Right lobe of liver (tissue), 6 donors: ENCODE measurements at regions not wholly inside any gene's neighbourhood (a gene's known extent, or its start where the extent isn't known, plus 50 kb on each side); places are given as distances from the start of the nearest gene placed in this dataset.

Source experiments
- ATAC-seq, 4 donors: fragments of 200-7000 bp; cut with Tn5 transposase; one replicate each; pipeline ENCODE4 v1.9.1; 2020; ENCODE audit warnings: mild to moderate bottlenecking in 4 of 4, moderate library complexity in 4 of 4
- DNase-seq, 3 donors: peaks; one replicate each; pipeline ENCODE4 v3.0.0-alpha.2; 2020
- H3K27ac ChIP-seq, 3 donors: fragments of 200-600 bp; one replicate each; pipeline ENCODE4 v1.8.0; 2022
- H3K27me3 ChIP-seq, 2 donors: fragments of 200-600 bp; one replicate each; pipeline ENCODE4 v1.8.0; 2022
- H3K36me3 ChIP-seq, 4 donors: fragments of 200-600 bp; sonication (generic) in 1 of 4; one replicate each; pipeline versions ENCODE4 v1.5.1 to v1.8.0; 2017 to 2022; ENCODE audit warnings: control low read depth in 1 of 4
- H3K4me1 ChIP-seq, 4 donors: fragments of 200-600 bp; sonication (generic) in 1 of 4; one replicate each; pipeline versions ENCODE4 v1.5.1 to v1.8.0; 2017 to 2022; ENCODE audit warnings: control low read depth in 1 of 4
- H3K4me3 ChIP-seq, 3 donors: fragments of 200-600 bp; one replicate each; pipeline ENCODE4 v1.8.0; 2022
- H3K9me3 ChIP-seq, 4 donors: fragments of 200-600 bp; sonication (generic) in 1 of 4; one replicate each; pipeline versions ENCODE4 v1.5.1 to v1.8.0; 2017 to 2022; ENCODE audit warnings: control low read depth in 1 of 4
- POLR2A ChIP-seq: fragments of 450-650 bp; IDR thresholded peaks from one replicate; pipeline ENCODE4 v1.6.1; 2017; ENCODE audit warnings: antibody characterized with exemption, mild to moderate bottlenecking
- WGBS: methylation state at CpG from one replicate; pipeline ENCODE4 v1.1.6; 2018; ENCODE audit warnings: low coverage, low lambda C conversion rate; ENCODE audit not compliant: insufficient coverage; ENCODE audit errors: missing lambda C conversion rate; 5-methylcytosine and 5-hydroxymethylcytosine counted together
- intact Hi-C, 2 donors: fragments of 100-400 bp; cut with DNase I; formaldehyde crosslinking; loops; one replicate each; pipeline versions ENCODE4 v1.11.2 to v1.14.1; 2022
- TF ChIP-seq, protein P1 (sequence below), 4 donors: fragments of 200-600 bp in 3 of 4; fragments of 450-650 bp in 1 of 4; IDR thresholded peaks; one replicate each; pipeline versions ENCODE4 v1.5.1 to v1.8.0; 2016 to 2022; ENCODE audit warnings: antibody characterized with exemption in 4 of 4, mild to moderate bottlenecking in 2 of 4
- donor health status: DM: no; HTN: yes; CAD: no.
- donor health status: DM: no; HTN: no; CAD: no.
- donor health status: DM: no; HTN: no; CAD: no.
- donor health status: DM: no; HTN: yes; CAD: no.
- donor health status: DM: no; HTN: yes; CAD: no.

GRCh38 chrX:63439580-63439979, 88.4 kb upstream of the SPIN4 start:
- no peak for DNase-seq
- H3K36me3 ChIP-seq: no peaks in the 10 kb centered on the region
- H3K27me3 ChIP-seq: no peaks in the 10 kb centered on the region
- no peaks in the 10 kb centered on the region for H3K4me1 ChIP-seq
- TF ChIP-seq POLR2A: no peak
- no peaks in the 10 kb centered on the region for H3K9me3 ChIP-seq
- 100% methylated on average over 1 of the region's 1 CpG for WGBS
- H3K4me3 ChIP-seq: no peak overlapping the region
- no peak overlapping the region for H3K27ac ChIP-seq
- no peak for ATAC-seq
- intact Hi-C loops: no loop called here

- no peak overlapping the region for H3K27ac ChIP-seq
- WGBS: 64% methylated on average over 1 of the region's 1 CpG
- TF ChIP-seq, protein P1, sequence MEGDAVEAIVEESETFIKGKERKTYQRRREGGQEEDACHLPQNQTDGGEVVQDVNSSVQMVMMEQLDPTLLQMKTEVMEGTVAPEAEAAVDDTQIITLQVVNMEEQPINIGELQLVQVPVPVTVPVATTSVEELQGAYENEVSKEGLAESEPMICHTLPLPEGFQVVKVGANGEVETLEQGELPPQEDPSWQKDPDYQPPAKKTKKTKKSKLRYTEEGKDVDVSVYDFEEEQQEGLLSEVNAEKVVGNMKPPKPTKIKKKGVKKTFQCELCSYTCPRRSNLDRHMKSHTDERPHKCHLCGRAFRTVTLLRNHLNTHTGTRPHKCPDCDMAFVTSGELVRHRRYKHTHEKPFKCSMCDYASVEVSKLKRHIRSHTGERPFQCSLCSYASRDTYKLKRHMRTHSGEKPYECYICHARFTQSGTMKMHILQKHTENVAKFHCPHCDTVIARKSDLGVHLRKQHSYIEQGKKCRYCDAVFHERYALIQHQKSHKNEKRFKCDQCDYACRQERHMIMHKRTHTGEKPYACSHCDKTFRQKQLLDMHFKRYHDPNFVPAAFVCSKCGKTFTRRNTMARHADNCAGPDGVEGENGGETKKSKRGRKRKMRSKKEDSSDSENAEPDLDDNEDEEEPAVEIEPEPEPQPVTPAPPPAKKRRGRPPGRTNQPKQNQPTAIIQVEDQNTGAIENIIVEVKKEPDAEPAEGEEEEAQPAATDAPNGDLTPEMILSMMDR (IDR thresholded peaks at IDR 0.05): no peak
- no peaks in the 10 kb centered on the region for H3K27me3 ChIP-seq
- intact Hi-C loops: no loop called here
- DNase-seq (no peak), ATAC-seq (no peak)
- no peak overlapping the region for H3K4me3 ChIP-seq
- no peaks in the 10 kb centered on the region for H3K36me3 ChIP-seq
- no peaks in the 10 kb centered on the region for H3K9me3 ChIP-seq
- no peaks in the 10 kb centered on the region for H3K4me1 ChIP-seq
Measured at GRCh38 chrX:63436865-63437264, 85.7 kb upstream of the SPIN4 start.

DNA sequence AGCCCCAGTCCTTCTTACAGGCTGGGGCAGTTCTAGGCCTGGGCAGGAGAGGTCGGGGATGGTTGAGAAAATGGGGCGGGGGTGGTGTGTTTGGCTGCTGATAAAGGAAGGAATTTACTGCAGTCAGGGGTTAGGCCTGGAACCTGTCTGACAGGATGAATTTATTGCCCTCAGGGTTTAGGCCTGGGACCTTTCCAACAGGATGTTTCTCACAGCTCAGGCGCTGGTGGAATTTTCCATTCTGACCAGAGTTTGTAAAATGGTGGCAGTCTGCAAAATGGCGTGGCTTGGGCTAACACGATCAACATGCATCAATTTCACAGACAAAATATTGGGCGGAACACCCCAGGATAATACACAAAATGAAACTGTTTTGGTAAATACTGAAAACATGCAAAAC, 83.5 kb upstream of the SPIN4 start:
- no peaks in the 10 kb centered on the region for H3K36me3 ChIP-seq
- intact Hi-C loops: no loop called here
- no peaks in the 10 kb centered on the region for H3K9me3 ChIP-seq
- H3K4me3 ChIP-seq: no peak overlapping the region
- TF ChIP-seq, protein P1 (IDR thresholded peaks at IDR 0.05): no peak
- TF ChIP-seq POLR2A: no peak
- WGBS: 64% methylated on average over 3 of the region's 6 CpGs
- no peaks in the 10 kb centered on the region for H3K27me3 ChIP-seq
- no peak for DNase-seq
- H3K4me1 ChIP-seq: no peaks in the 10 kb centered on the region
- ATAC-seq: no peak
- no peak overlapping the region for H3K27ac ChIP-seq

DNA sequence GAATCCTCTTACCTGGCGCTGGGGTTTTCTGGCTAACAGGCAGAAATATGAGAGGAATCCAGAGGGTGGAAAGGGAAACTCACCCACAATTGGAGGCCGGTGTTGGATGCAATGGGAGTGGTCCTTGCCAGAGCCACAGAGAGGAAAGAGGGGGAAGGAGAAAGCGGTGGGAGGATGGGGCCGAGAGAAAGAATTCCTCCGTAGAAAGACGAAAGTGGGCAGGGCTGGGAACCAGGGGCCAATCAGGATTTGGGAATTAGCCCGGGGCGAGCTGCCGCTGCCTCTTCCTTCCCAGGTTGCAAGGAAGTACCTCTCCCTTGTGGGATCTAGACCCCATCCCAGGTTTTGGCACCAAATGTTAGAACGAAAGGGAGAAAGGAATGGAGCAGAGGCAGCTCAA, 83.1 kb upstream of the SPIN4 start:
- intact Hi-C loops: no loop called here

DNA sequence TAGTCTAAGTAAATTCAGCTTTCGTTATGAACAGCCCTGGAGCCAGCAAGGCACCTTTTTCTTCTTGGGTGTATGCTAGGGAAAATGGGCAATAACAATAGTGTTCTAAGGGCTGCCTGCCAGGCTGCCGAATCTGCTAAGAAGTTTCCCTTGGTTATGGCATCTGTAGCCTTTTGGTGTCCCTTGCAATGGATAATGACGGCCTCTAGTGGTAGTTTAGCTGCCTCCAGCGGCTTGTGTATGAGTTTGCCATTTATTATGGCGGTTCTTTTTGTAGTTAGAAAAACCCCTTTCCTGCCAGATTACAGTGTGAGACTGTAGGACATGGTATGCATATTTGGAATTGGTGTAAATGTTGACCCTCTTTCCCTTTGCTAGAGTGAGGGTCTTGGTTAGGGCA, 78.9 kb upstream of the SPIN4 start:
- intact Hi-C loops: no loop called here
- no peaks in the 10 kb centered on the region for H3K4me1 ChIP-seq
- no peaks in the 10 kb centered on the region for H3K27me3 ChIP-seq
- H3K36me3 ChIP-seq: no peaks in the 10 kb centered on the region
- no peak for TF ChIP-seq POLR2A
- TF ChIP-seq, protein P1 (IDR thresholded peaks at IDR 0.05): no peak
- H3K4me3 ChIP-seq: no peak overlapping the region
- no peak for ATAC-seq
- H3K9me3 ChIP-seq: no peaks in the 10 kb centered on the region
- no peak for DNase-seq
- no peak overlapping the region for H3K27ac ChIP-seq
- WGBS: 47% methylated on average over 3 of the region's 5 CpGs

More for the DNA sequence above, 83.1 kb upstream of the SPIN4 start:
- H3K9me3 ChIP-seq: no peaks in the 10 kb centered on the region
- no peaks in the 10 kb centered on the region for H3K36me3 ChIP-seq
- H3K4me3 ChIP-seq: no peak overlapping the region
- no peaks in the 10 kb centered on the region for H3K4me1 ChIP-seq
- H3K27ac ChIP-seq: no peak overlapping the region
- ATAC-seq (no peak), DNase-seq (no peak)
- 80% methylated on average over 5 of the region's 10 CpGs for WGBS
- TF ChIP-seq POLR2A: no peak
- TF ChIP-seq, protein P1 (IDR thresholded peaks at IDR 0.05): no peak
- no peaks in the 10 kb centered on the region for H3K27me3 ChIP-seq
